GM12878 (cell line): ENCODE measurements at regions not wholly inside any gene's neighbourhood (a gene's known extent, or its start where the extent isn't known, plus 50 kb on each side); places are given as distances from the start of the nearest gene placed in this dataset.

Experiments
- ATAC-seq: fragments of 200-7000 bp; cut with Tn5 transposase; 3 replicates; pipeline ENCODE4 v1.9.1; 2020; ENCODE audit warnings: mild to moderate bottlenecking, moderate library complexity
- BruUV-seq: library from RNA; stranded (reverse); fragments of 400-500 nt; replicated peaks from 2 replicates; lab custom pipeline; 2021; lab: Mats Ljungman, UMichigan
- CTCF ChIA-PET: fragments of 300-600 bp; sonication (Branson Sonifier 250); formaldehyde crosslinking; extraction: SDS; loops from one replicate; lab custom pipeline; 2021; ENCODE audit warnings: inconsistent platforms; lab: Yijun Ruan, JAX
- POLR2A ChIA-PET: fragments of 350-600 bp; formaldehyde crosslinking; extraction: SDS; loops from one replicate; lab custom pipeline; 2021; ENCODE audit warnings: inconsistent platforms; lab: Charles Lee
- RAD21 ChIA-PET: fragments of 300-600 bp; sonication (Branson Sonifier 250); formaldehyde crosslinking; loops from one replicate; lab custom pipeline; 2023; ENCODE audit warnings: antibody characterized with exemption; ENCODE audit not compliant: unreplicated experiment; lab: Charles Lee
- SMC1A ChIA-PET: fragments of 300-600 bp; sonication (Branson Sonifier 250); formaldehyde crosslinking; loops from one replicate; lab custom pipeline; 2023; ENCODE audit not compliant: unreplicated experiment, uncharacterized antibody; lab: Charles Lee
- DNase-seq: peaks from one replicate; pipeline ENCODE4 v3.0.0-alpha.2; 2011; ENCODE audit warnings: low read depth, low spot score
- FAIRE-seq: peaks from 3 replicates; lab custom pipeline; 2011; peaks lifted over from hg19 to GRCh38; lab: Jason Lieb, UNC
- H2AFZ ChIP-seq: 2 replicates; pipeline ENCODE4 v1.6.0; 2011; ENCODE audit warnings: low read depth, low read length, control low read depth; ENCODE audit not compliant: control insufficient read depth
- H3K27ac ChIP-seq: 2 replicates; pipeline ENCODE4 v1.5.1; 2011; ENCODE audit warnings: control low read depth; ENCODE audit not compliant: control insufficient read depth, insufficient read depth
- H3K27me3 ChIP-seq, 2 experiments: replicated peaks in 1 of 2; 2 replicates each; pipeline versions ENCODE4 v1.6.0 to v1.6.1; 2011; ENCODE audit warnings: low read length in 1 of 2; ENCODE audit not compliant: control insufficient read depth in 2 of 2, insufficient read depth in 2 of 2
- H3K36me3 ChIP-seq, 2 experiments: 2 replicates each; pipeline ENCODE4 v1.5.1; 2011; ENCODE audit warnings: low read length in 1 of 2; ENCODE audit not compliant: control insufficient read depth in 2 of 2, insufficient read depth in 2 of 2
- H3K4me1 ChIP-seq: 2 replicates; pipeline ENCODE4 v1.6.1; 2011; ENCODE audit warnings: mild to moderate bottlenecking, low read length, moderate library complexity, mixed read lengths; ENCODE audit not compliant: control insufficient read depth, insufficient read depth
- H3K4me2 ChIP-seq: 2 replicates; pipeline ENCODE4 v1.6.0; 2011; ENCODE audit warnings: control low read depth; ENCODE audit not compliant: control insufficient read depth, insufficient read depth
- H3K4me3 ChIP-seq: fragments of 200-600 bp; sonication (generic); 2 replicates; pipeline ENCODE4 v1.5.1; 2016
- H3K79me2 ChIP-seq: 2 replicates; pipeline ENCODE4 v1.6.0; 2011; ENCODE audit warnings: low read length; ENCODE audit not compliant: control insufficient read depth, insufficient read depth
- H3K9ac ChIP-seq: 2 replicates; pipeline ENCODE4 v1.8.0; 2011; ENCODE audit warnings: low read length, control low read depth, mixed read lengths; ENCODE audit not compliant: control insufficient read depth, insufficient read depth
- H3K9me3 ChIP-seq: replicated peaks from 3 replicates; pipeline ENCODE4 v1.5.1; 2011; ENCODE audit warnings: mild to moderate bottlenecking, low read length; ENCODE audit not compliant: control insufficient read depth, insufficient read depth
- H4K20me1 ChIP-seq: 2 replicates; pipeline ENCODE4 v1.6.0; 2011; ENCODE audit not compliant: control insufficient read depth, insufficient read depth
- BACH1 ChIP-seq: fragments of 450-650 bp; IDR thresholded peaks from 2 replicates; pipeline ENCODE4 v1.6.1; 2017; ENCODE audit warnings: mild to moderate bottlenecking, borderline replicate concordance
- FOXK2 ChIP-seq: fragments of 450-650 bp; IDR thresholded peaks from 2 replicates; pipeline ENCODE4 v1.6.1; 2017; ENCODE audit warnings: mild to moderate bottlenecking, moderate library complexity
- MYC ChIP-seq: IDR thresholded peaks from 2 replicates; pipeline ENCODE4 v1.6.1; 2011; ENCODE audit warnings: mild to moderate bottlenecking, low read length, moderate library complexity, inconsistent platforms; ENCODE audit not compliant: insufficient read depth, insufficient replicate concordance, insufficient read length, severe bottlenecking
- NFYB ChIP-seq: IDR thresholded peaks from 2 replicates; pipeline ENCODE4 v1.6.1; 2011; ENCODE audit warnings: low read depth, mild to moderate bottlenecking, low read length, improper control_type of control experiment, moderate library complexity; ENCODE audit not compliant: insufficient read depth
- RUNX3 ChIP-seq: IDR thresholded peaks from 2 replicates; pipeline ENCODE4 v1.6.1; 2012; ENCODE audit warnings: low read length, inconsistent platforms
- SREBF1 ChIP-seq: IDR thresholded peaks from 2 replicates; pipeline ENCODE4 v1.6.1; 2012; ENCODE audit warnings: mild to moderate bottlenecking, low read length
- TARDBP ChIP-seq: IDR thresholded peaks from 2 replicates; pipeline ENCODE4 v1.6.1; 2016; ENCODE audit warnings: borderline replicate concordance
- TCF7 ChIP-seq: IDR thresholded peaks from 2 replicates; pipeline ENCODE4 v1.6.1; 2014; ENCODE audit warnings: antibody characterized with exemption, borderline replicate concordance
- WGBS: methylation state at CpG from one replicate; pipeline ENCODE4 v1.1.6; 2016; ENCODE audit warnings: low lambda C conversion rate; ENCODE audit not compliant: insufficient replicate concordance, insufficient coverage; ENCODE audit errors: missing lambda C conversion rate; 5-methylcytosine and 5-hydroxymethylcytosine counted together
- in situ Hi-C: fragments of 300-500 bp; cut with MboI; formaldehyde crosslinking; loops from 9 replicates; pipeline ENCODE4 v1.14.3; 2018; ENCODE audit warnings: mixed read lengths
- intact Hi-C: fragments of 100-400 bp; cut with micrococcal nuclease; formaldehyde crosslinking; loops from one replicate; pipeline ENCODE4 v1.14.2; 2022; ENCODE audit not compliant: unreplicated experiment
- TF ChIP-seq, protein P1 (sequence below): fragments of 450-650 bp; IDR thresholded peaks from 2 replicates; pipeline ENCODE4 v1.6.1; 2016; ENCODE audit warnings: mild to moderate bottlenecking
- TF ChIP-seq, protein P2 (sequence below): fragments of 450-650 bp; IDR thresholded peaks from 2 replicates; pipeline ENCODE4 v1.6.1; 2017; ENCODE audit warnings: mild to moderate bottlenecking, moderate library complexity
- TF ChIP-seq, protein P3 (sequence below): IDR thresholded peaks from 2 replicates; pipeline ENCODE4 v1.6.1; 2012; ENCODE audit warnings: mild to moderate bottlenecking, low read depth, low read length

DNA sequence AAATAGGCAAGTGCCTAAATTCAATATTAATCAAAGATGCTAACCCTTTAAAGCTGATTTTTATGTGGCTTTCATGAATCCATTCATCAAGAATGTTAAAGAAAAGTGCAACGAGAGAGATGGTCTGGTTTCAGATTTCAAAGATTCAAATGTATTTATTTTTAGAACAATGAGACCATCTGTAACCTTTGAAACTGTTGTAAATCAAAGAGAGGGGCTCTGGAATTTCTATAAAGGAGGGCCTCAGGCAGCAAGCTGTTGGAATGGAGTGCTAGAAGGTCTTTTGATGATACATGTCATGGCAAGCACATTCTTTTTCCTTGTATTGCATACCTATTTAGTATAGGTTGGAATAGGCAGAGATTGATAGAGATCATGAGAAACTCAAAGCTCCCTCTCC, 433.0 kb downstream of the LRIG3 start (continued):
- TF ChIP-seq, protein P1, sequence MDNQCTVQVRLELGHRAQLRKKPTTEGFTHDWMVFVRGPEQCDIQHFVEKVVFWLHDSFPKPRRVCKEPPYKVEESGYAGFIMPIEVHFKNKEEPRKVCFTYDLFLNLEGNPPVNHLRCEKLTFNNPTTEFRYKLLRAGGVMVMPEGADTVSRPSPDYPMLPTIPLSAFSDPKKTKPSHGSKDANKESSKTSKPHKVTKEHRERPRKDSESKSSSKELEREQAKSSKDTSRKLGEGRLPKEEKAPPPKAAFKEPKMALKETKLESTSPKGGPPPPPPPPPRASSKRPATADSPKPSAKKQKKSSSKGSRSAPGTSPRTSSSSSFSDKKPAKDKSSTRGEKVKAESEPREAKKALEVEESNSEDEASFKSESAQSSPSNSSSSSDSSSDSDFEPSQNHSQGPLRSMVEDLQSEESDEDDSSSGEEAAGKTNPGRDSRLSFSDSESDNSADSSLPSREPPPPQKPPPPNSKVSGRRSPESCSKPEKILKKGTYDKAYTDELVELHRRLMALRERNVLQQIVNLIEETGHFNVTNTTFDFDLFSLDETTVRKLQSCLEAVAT: no peak
- TF ChIP-seq MYC: no peak

DNA sequence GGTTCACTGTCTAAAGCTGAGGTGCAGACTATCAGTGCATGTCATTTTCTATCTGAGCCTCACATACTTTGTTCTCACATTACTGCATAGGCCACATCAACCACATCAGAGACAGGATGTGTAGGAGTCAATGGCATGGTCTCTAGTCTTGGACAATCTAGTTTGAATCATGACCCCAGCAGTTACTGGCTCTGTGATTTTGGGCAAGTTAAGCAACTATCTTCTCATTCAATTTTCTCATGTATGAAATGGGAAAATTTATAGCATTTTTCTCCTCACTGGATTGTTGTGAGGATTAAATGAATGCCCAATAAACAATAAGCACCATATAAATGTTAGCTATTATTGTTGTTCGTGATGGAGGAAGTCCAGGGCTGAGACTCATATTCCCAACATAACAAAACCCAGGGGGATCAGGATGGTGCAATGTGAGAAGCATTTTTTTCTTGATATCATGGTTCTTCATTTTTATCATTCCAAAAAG, 432.6 kb downstream of the LRIG3 start:
- Histone ChIP-seq H3K27ac (no peak overlapping the region), H3K79me2 (no peaks in the 10 kb centered on the region), H3K9me3 (no peaks in the 10 kb centered on the region), H3K4me2 (no peak overlapping the region), H2AFZ (no peak overlapping the region), H3K4me1 (no peaks in the 10 kb centered on the region), H3K4me3 (no peak overlapping the region), H3K9ac (no peak overlapping the region), H4K20me1 (no peaks in the 10 kb centered on the region), H3K27me3 (no peaks in the 10 kb centered on the region), H3K36me3 (no peaks in the 10 kb centered on the region)
- ChIA-PET CTCF (interaction anchor here (0.6 to 1.6 kb wide), 2 partner anchors 8 to 470 kb away, joined by 3 read pairs; no protein-coding TSS in a partner anchor), POLR2A (no interaction called here), RAD21 (no interaction called here), SMC1A (no interaction called here)
- 0% methylated on average over 1 of the region's 1 CpG for WGBS
- intact Hi-C loops: no loop called here
- no TSS peak for BruUV-seq
- ATAC-seq (peak; percentile 74), FAIRE-seq (no peak), DNase-seq (no peak)
- no peak for TF ChIP-seq BACH1
- TF ChIP-seq TCF7: peak; percentile 94
- TF ChIP-seq NFYB: no peak
- no peak for TF ChIP-seq SREBF1
- no peak for TF ChIP-seq TARDBP
- TF ChIP-seq, protein P2, sequence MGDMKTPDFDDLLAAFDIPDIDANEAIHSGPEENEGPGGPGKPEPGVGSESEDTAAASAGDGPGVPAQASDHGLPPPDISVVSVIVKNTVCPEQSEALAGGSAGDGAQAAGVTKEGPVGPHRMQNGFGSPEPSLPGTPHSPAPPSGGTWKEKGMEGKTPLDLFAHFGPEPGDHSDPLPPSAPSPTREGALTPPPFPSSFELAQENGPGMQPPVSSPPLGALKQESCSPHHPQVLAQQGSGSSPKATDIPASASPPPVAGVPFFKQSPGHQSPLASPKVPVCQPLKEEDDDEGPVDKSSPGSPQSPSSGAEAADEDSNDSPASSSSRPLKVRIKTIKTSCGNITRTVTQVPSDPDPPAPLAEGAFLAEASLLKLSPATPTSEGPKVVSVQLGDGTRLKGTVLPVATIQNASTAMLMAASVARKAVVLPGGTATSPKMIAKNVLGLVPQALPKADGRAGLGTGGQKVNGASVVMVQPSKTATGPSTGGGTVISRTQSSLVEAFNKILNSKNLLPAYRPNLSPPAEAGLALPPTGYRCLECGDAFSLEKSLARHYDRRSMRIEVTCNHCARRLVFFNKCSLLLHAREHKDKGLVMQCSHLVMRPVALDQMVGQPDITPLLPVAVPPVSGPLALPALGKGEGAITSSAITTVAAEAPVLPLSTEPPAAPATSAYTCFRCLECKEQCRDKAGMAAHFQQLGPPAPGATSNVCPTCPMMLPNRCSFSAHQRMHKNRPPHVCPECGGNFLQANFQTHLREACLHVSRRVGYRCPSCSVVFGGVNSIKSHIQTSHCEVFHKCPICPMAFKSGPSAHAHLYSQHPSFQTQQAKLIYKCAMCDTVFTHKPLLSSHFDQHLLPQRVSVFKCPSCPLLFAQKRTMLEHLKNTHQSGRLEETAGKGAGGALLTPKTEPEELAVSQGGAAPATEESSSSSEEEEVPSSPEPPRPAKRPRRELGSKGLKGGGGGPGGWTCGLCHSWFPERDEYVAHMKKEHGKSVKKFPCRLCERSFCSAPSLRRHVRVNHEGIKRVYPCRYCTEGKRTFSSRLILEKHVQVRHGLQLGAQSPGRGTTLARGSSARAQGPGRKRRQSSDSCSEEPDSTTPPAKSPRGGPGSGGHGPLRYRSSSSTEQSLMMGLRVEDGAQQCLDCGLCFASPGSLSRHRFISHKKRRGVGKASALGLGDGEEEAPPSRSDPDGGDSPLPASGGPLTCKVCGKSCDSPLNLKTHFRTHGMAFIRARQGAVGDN: no peak
- TF ChIP-seq, protein P3, sequence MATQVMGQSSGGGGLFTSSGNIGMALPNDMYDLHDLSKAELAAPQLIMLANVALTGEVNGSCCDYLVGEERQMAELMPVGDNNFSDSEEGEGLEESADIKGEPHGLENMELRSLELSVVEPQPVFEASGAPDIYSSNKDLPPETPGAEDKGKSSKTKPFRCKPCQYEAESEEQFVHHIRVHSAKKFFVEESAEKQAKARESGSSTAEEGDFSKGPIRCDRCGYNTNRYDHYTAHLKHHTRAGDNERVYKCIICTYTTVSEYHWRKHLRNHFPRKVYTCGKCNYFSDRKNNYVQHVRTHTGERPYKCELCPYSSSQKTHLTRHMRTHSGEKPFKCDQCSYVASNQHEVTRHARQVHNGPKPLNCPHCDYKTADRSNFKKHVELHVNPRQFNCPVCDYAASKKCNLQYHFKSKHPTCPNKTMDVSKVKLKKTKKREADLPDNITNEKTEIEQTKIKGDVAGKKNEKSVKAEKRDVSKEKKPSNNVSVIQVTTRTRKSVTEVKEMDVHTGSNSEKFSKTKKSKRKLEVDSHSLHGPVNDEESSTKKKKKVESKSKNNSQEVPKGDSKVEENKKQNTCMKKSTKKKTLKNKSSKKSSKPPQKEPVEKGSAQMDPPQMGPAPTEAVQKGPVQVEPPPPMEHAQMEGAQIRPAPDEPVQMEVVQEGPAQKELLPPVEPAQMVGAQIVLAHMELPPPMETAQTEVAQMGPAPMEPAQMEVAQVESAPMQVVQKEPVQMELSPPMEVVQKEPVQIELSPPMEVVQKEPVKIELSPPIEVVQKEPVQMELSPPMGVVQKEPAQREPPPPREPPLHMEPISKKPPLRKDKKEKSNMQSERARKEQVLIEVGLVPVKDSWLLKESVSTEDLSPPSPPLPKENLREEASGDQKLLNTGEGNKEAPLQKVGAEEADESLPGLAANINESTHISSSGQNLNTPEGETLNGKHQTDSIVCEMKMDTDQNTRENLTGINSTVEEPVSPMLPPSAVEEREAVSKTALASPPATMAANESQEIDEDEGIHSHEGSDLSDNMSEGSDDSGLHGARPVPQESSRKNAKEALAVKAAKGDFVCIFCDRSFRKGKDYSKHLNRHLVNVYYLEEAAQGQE: no peak
- peak; percentile 86 for TF ChIP-seq RUNX3
- TF ChIP-seq FOXK2: no peak
- in situ Hi-C loops: no loop called here
